SU-DHL-6 (cell line): ENCODE measurements at regions not wholly inside any gene's neighbourhood (a gene's known extent, or its start where the extent isn't known, plus 50 kb on each side); places are given as distances from the start of the nearest gene placed in this dataset.
A peak's percentile ranks its signal among the peaks of the same experiment; 100 is the strongest.

Experiments used
- H2AFZ ChIP-seq: fragments of 200-600 bp; sonication (generic); 2 replicates; pipeline ENCODE4 v1.6.1; 2014; ENCODE audit warnings: low read depth, mild to moderate bottlenecking, moderate library complexity, mixed read lengths, antibody characterized with exemption, low read length; ENCODE audit not compliant: severe bottlenecking
- H3F3A ChIP-seq: fragments of 200-600 bp; shearing (Covaris generic); 2 replicates; pipeline ENCODE4 v1.6.0; 2016; ENCODE audit warnings: antibody characterized with exemption, mild to moderate bottlenecking; ENCODE audit not compliant: insufficient read depth
- H3K27ac ChIP-seq: fragments of 200-600 bp; sonication (generic); 2 replicates; pipeline ENCODE4 v1.5.1; 2016; ENCODE audit warnings: low read depth, mild to moderate bottlenecking, low read length, moderate library complexity, mixed read lengths
- H3K27me3 ChIP-seq: fragments of 200-600 bp; sonication (generic), shearing (Covaris generic); 2 replicates; pipeline ENCODE4 v1.6.0; 2014; ENCODE audit warnings: mild to moderate bottlenecking, low read length
- H3K36me3 ChIP-seq: fragments of 200-600 bp; sonication (generic); 2 replicates; pipeline ENCODE4 v1.6.1; 2014; ENCODE audit warnings: mild to moderate bottlenecking, low read length, mixed read lengths
- H3K4me2 ChIP-seq: fragments of 300-600, 200-600 bp; shearing (Covaris generic), sonication (generic); 2 replicates; pipeline ENCODE4 v1.6.0; 2014; ENCODE audit warnings: low read length, low read depth, mild to moderate bottlenecking; ENCODE audit not compliant: poor library complexity, severe bottlenecking
- H3K4me3 ChIP-seq: fragments of 200-600 bp; sonication (generic); 2 replicates; pipeline ENCODE4 v1.5.1; 2014; ENCODE audit warnings: antibody characterized with exemption, low read length, mild to moderate bottlenecking, mixed read lengths; ENCODE audit not compliant: insufficient read depth, poor library complexity, severe bottlenecking
- H3K79me2 ChIP-seq: fragments of 200-600 bp; sonication (generic); 2 replicates; pipeline ENCODE4 v1.6.1; 2014; ENCODE audit warnings: mild to moderate bottlenecking, low read length, moderate library complexity; ENCODE audit not compliant: insufficient read depth
- H3K9ac ChIP-seq: fragments of 200-600 bp; sonication (generic); 2 replicates; pipeline ENCODE4 v1.7.0; 2014; ENCODE audit warnings: mild to moderate bottlenecking, low read length
- H3K9me2 ChIP-seq: fragments of 200-600 bp; sonication (generic); replicated peaks from 2 replicates; pipeline ENCODE4 v1.6.1; 2014; ENCODE audit warnings: low read length; ENCODE audit not compliant: insufficient read depth
- H3K9me3 ChIP-seq: fragments of 200-600 bp; sonication (generic); 2 replicates; pipeline ENCODE4 v1.6.1; 2014; ENCODE audit warnings: low read length, mixed read lengths; ENCODE audit not compliant: insufficient read depth
- H4K20me1 ChIP-seq: fragments of 200-600 bp; sonication (generic); 2 replicates; pipeline ENCODE4 v1.6.1; 2014; ENCODE audit warnings: low read depth, mild to moderate bottlenecking, antibody characterized with exemption, low read length, moderate library complexity, mixed read lengths
- CTCF ChIP-seq: fragments of 200-600 bp; sonication (generic); IDR thresholded peaks from one replicate; pipeline ENCODE4 v1.5.1; 2017; ENCODE audit warnings: antibody characterized with exemption, mild to moderate bottlenecking, low read length, moderate library complexity; ENCODE audit not compliant: insufficient read depth, poor library complexity, severe bottlenecking
- EZH2phosphoT487 ChIP-seq: fragments of 200-600 bp; sonication (generic), shearing (Covaris generic); conservative IDR thresholded peaks from 2 replicates; pipeline ENCODE4 v1.6.1; 2018; ENCODE audit warnings: mild to moderate bottlenecking, antibody characterized with exemption, low read length, moderate library complexity, mixed read lengths

DNA sequence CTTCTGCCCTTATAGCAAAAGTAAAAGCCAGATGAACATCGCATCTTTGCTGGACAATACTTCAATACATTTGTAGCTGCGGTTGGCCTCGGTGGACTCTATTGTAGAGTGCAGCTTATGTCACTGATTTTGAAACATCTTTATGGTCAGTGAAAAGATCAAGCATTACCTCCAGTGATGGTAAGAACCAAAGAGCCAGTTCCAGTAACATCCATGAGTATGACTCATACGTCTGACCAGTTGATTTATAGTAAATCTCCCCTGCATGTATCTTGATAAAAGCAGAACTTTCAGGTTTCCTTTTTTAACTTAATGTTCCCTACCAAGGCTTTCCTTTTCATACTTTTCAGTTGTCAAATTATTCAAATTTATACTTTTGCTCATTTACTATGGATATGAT lies 119.2 kb upstream of the HNRNPA3 start:
- Histone ChIP-seq H2AFZ (no peak overlapping the region), H3K9me2 (no peaks in the 10 kb centered on the region), H3K79me2 (no peaks in the 10 kb centered on the region), H3F3A (no peaks in the 10 kb centered on the region), H3K4me2 (no peak overlapping the region), H3K27me3 (no peaks in the 10 kb centered on the region), H3K36me3 (no peaks in the 10 kb centered on the region), H4K20me1 (no peaks in the 10 kb centered on the region), H3K9me3 (no peaks in the 10 kb centered on the region), H3K27ac (no peak overlapping the region), H3K4me3 (no peak overlapping the region), H3K9ac (no peak overlapping the region)
- TF ChIP-seq CTCF (no peak), EZH2phosphoT487 (no peak)

DNA sequence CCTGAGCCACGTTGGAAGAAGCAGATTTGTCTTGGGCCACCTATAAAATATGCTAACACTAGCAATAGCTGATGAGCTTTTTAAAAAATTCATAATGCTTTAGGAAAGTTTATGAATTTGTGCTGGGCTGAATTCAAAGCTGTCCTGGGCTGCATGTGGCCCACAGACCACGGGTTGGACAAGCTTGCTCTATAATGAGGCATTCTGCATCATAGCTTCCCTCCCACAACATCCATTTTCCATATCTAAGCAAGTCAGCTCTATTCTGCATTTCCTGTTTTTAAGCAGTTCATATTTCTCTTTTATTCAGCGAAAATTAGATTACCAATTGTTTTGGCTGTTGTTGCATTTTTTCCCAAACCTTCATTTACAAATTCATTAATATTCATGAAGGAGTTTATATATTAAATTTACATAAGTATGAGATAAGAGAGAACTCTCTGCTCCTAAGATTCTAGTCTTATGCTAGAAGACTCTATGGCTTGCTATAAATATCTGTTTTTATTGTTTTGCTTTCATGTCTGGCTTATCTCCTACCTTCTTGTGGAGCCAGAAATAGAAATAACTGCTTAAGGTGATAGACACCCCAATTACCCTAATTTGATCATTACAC lies 114.5 kb upstream of the HNRNPA3 start:
- Histone ChIP-seq H3K27me3 (no peaks in the 10 kb centered on the region), H3K4me3 (no peak overlapping the region), H3K9me3 (no peaks in the 10 kb centered on the region), H3F3A (no peaks in the 10 kb centered on the region), H3K9me2 (no peaks in the 10 kb centered on the region), H3K36me3 (no peaks in the 10 kb centered on the region), H3K4me2 (no peak overlapping the region), H3K9ac (no peak overlapping the region), H4K20me1 (no peaks in the 10 kb centered on the region), H2AFZ (no peak overlapping the region), H3K79me2 (no peaks in the 10 kb centered on the region), H3K27ac (no peak overlapping the region)
- TF ChIP-seq EZH2phosphoT487 (no peak), CTCF (no peak)

DNA sequence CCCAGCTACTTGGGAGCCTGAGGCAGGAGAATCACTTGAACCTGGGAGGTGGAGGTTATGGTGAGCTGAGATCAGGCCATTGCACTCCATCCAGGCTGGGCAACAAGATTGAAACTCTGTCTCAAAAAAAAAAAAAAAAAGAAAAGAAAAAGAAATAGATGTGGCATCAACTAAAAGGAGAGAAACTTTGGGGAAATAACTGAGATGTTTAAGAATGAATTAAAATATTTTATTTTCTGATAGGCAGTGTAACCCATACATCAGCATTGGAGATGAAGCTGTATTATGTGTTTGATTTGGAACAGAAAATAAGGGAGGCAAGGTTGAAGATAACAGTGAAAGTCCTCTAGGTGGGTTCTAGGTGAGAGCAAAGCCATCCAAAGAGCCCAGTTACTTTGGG lies 110.7 kb upstream of the HNRNPA3 start:
- Histone ChIP-seq H2AFZ (no peak overlapping the region), H3K36me3 (no peaks in the 10 kb centered on the region), H3K4me2 (no peak overlapping the region), H3K4me3 (no peak overlapping the region), H3K9me2 (no peaks in the 10 kb centered on the region), H3F3A (no peaks in the 10 kb centered on the region), H3K9ac (no peak overlapping the region), H4K20me1 (no peaks in the 10 kb centered on the region), H3K79me2 (no peaks in the 10 kb centered on the region), H3K27ac (no peak overlapping the region), H3K9me3 (no peaks in the 10 kb centered on the region), H3K27me3 (no peaks in the 10 kb centered on the region)
- TF ChIP-seq EZH2phosphoT487, result no peak

DNA sequence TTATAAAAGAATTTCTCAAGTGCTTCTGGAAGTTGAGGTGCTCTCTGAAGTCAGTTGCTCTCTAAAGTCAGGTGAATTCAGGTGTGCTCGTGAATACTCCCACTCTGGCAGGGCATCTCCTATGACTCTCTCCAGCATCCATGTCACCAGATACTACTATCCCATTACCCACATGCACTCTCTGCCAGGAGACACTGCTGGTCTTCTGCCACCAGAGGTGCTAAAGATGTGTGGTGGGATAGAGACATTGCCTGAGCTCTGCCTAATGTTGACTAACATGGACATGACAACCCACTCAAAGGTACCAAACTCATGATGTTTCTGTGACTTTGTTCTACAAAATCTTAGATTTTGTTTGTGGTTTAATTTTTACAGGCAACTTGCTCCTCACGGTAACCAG lies 106.4 kb upstream of the HNRNPA3 start:
- Histone ChIP-seq H3K79me2 (no peaks in the 10 kb centered on the region), H3K4me2 (no peak overlapping the region), H3K9me2 (no peaks in the 10 kb centered on the region), H3F3A (no peaks in the 10 kb centered on the region), H3K9ac (no peak overlapping the region), H2AFZ (no peak overlapping the region), H3K36me3 (no peaks in the 10 kb centered on the region), H4K20me1 (no peaks in the 10 kb centered on the region), H3K27ac (no peak overlapping the region), H3K27me3 (no peaks in the 10 kb centered on the region), H3K9me3 (no peaks in the 10 kb centered on the region), H3K4me3 (no peak overlapping the region)
- TF ChIP-seq CTCF, result peak; percentile 12
- no peak for TF ChIP-seq EZH2phosphoT487
